ENCODE measurements at regions not wholly inside any gene's neighbourhood (a gene's known extent, or its start where the extent isn't known, plus 50 kb on each side); places are given as distances from the start of the nearest gene placed in this dataset.

- H3K27ac ChIP-seq (ENCODE audit: low read depth in 1 of 2, low read length in 1 of 2): no peak overlapping the region
- no peaks in the 10 kb centered on the region for H3K9me3 ChIP-seq (ENCODE audit: control insufficient read depth in 4 of 4, insufficient read depth in 3 of 4, low read length in 3 of 4)
- H3K4me3 ChIP-seq: no peak overlapping the region
- no peaks in the 10 kb centered on the region for H3K4me1 ChIP-seq (ENCODE audit: control insufficient read depth in 5 of 5, insufficient read depth in 5 of 5, low read length in 5 of 5)
- DNase-seq: no peak
- no peak for TF ChIP-seq CTCF (IDR thresholded peaks at IDR 0.05; ENCODE audit: control extremely low read depth, extremely low read depth)
- WGBS, 2 donors: 80 to 87% methylated on average over 2 of the region's 2 CpGs
- no peak overlapping the region for H3K9ac ChIP-seq (ENCODE audit: insufficient read depth in 1 of 2, low read length in 2 of 2)
- H3K27me3 ChIP-seq (ENCODE audit: control insufficient read depth in 3 of 3, insufficient read depth in 3 of 3, low read length in 2 of 3): no peaks in the 10 kb centered on the region
- ATAC-seq (ENCODE audit: insufficient read depth, low FRiP score): no peak
- no peaks in the 10 kb centered on the region for H3K36me3 ChIP-seq (ENCODE audit: control insufficient read depth in 4 of 4, insufficient read depth in 4 of 4, low read length in 4 of 4)
Observed at GRCh38 chr4:67084783-67085182, 460.5 kb downstream of the CENPC start.

GRCh38 chr4:67083496-67083895 lies 461.8 kb downstream of the CENPC start:
- no peak for DNase-seq
- Histone ChIP-seq H3K4me1 (ENCODE audit: control insufficient read depth in 5 of 5, insufficient read depth in 5 of 5, low read length in 5 of 5) (no peaks in the 10 kb centered on the region), H3K9ac (ENCODE audit: insufficient read depth in 1 of 2, low read length in 2 of 2) (no peak overlapping the region), H3K9me3 (ENCODE audit: control insufficient read depth in 4 of 4, insufficient read depth in 3 of 4, low read length in 3 of 4) (no peaks in the 10 kb centered on the region), H3K27ac (ENCODE audit: low read depth in 1 of 2, low read length in 1 of 2) (no peak overlapping the region), H3K27me3 (ENCODE audit: control insufficient read depth in 3 of 3, insufficient read depth in 3 of 3, low read length in 2 of 3) (no peaks in the 10 kb centered on the region), H3K36me3 (ENCODE audit: control insufficient read depth in 4 of 4, insufficient read depth in 4 of 4, low read length in 4 of 4) (no peaks in the 10 kb centered on the region), H3K4me3 (no peak overlapping the region)
- 82 to 88% methylated on average over 5 of the region's 5 CpGs for WGBS, 2 donors
- ATAC-seq (ENCODE audit: insufficient read depth, low FRiP score): no peak
- no peak for TF ChIP-seq CTCF (IDR thresholded peaks at IDR 0.05; ENCODE audit: control extremely low read depth, extremely low read depth)

GRCh38 chr4:67082746-67083145 lies 462.6 kb downstream of the CENPC start:
- Histone ChIP-seq H3K27ac (ENCODE audit: low read depth in 1 of 2, low read length in 1 of 2) (no peak overlapping the region), H3K27me3 (ENCODE audit: control insufficient read depth in 3 of 3, insufficient read depth in 3 of 3, low read length in 2 of 3) (no peaks in the 10 kb centered on the region), H3K36me3 (ENCODE audit: control insufficient read depth in 4 of 4, insufficient read depth in 4 of 4, low read length in 4 of 4) (no peaks in the 10 kb centered on the region), H3K4me3 (no peak overlapping the region), H3K9ac (ENCODE audit: insufficient read depth in 1 of 2, low read length in 2 of 2) (no peak overlapping the region), H3K4me1 (ENCODE audit: control insufficient read depth in 5 of 5, insufficient read depth in 5 of 5, low read length in 5 of 5) (no peaks in the 10 kb centered on the region), H3K9me3 (ENCODE audit: control insufficient read depth in 4 of 4, insufficient read depth in 3 of 4, low read length in 3 of 4) (no peaks in the 10 kb centered on the region)
- WGBS, 2 donors: 95 to 98% methylated on average over 5 of the region's 5 CpGs
- TF ChIP-seq CTCF (IDR thresholded peaks at IDR 0.05; ENCODE audit: control extremely low read depth, extremely low read depth): no peak
- ATAC-seq (ENCODE audit: insufficient read depth, low FRiP score): no peak
- DNase-seq: no peak

- Histone ChIP-seq H3K9ac (ENCODE audit: insufficient read depth in 1 of 2, low read length in 2 of 2) (no peak overlapping the region), H3K9me3 (ENCODE audit: control insufficient read depth in 4 of 4, insufficient read depth in 3 of 4, low read length in 3 of 4) (no peaks in the 10 kb centered on the region), H3K27ac (ENCODE audit: low read depth in 1 of 2, low read length in 1 of 2) (no peak overlapping the region), H3K27me3 (ENCODE audit: control insufficient read depth in 3 of 3, insufficient read depth in 3 of 3, low read length in 2 of 3) (no peaks in the 10 kb centered on the region), H3K36me3 (ENCODE audit: control insufficient read depth in 4 of 4, insufficient read depth in 4 of 4, low read length in 4 of 4) (no peaks in the 10 kb centered on the region), H3K4me1 (ENCODE audit: control insufficient read depth in 5 of 5, insufficient read depth in 5 of 5, low read length in 5 of 5) (no peaks in the 10 kb centered on the region), H3K4me3 (no peak overlapping the region)
- 70 to 79% methylated on average over 2 of the region's 2 CpGs for WGBS, 2 donors
- DNase-seq (no peak), ATAC-seq (ENCODE audit: insufficient read depth, low FRiP score) (no peak)
- TF ChIP-seq CTCF (IDR thresholded peaks at IDR 0.05; ENCODE audit: control extremely low read depth, extremely low read depth): no peak
Observed at GRCh38 chr4:67080046-67080557, 465.2 kb downstream of the CENPC start.

All from lung (tissue), 11 donors.